GM12873 (cell line): ENCODE measurements at regions not wholly inside any gene's neighbourhood (a gene's known extent, or its start where the extent isn't known, plus 50 kb on each side); places are given as distances from the start of the nearest gene placed in this dataset.

Experiments
- CTCF ChIP-seq: IDR thresholded peaks from 2 replicates; pipeline ENCODE4 v1.5.1; 2012; ENCODE audit warnings: low read depth, mild to moderate bottlenecking, moderate library complexity, low read length, control low read depth; ENCODE audit not compliant: insufficient read depth; ENCODE audit errors: missing control alignments

- TF ChIP-seq CTCF = no peak
Measured at GRCh38 chr16:79897453-79898146, 297.1 kb upstream of the MAF start.

DNA sequence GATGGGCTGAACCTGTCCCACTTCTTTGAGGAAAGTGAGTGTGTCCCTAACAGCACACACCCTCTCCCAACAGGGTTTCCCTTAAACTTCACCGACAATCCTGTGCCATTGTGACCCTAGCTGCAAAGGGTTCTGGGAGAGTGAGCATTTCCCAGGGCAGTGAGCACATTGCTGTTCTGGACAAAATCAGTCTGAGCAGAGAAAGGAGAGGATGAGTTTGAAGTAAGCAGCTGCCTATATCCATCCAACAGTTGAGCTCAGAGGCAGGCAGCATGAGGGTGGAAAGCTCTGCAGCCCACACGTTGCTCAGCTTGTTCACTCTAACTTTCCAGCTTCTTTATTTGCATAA is 296.5 kb upstream of the MAF start:
- TF ChIP-seq CTCF = no peak

DNA sequence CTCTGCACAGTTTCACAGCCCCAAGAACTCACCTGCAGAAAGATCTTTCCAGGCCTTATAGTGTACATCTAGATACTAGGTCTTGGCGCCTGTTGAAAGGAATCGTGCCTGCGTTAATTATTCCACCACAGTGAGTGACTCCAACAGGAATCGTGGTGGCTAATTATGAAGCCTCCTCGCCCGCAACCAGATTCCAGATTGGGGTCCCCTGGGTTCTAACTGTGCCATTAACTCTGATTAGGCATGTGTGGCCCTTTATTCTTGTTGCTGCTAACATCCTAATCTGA is 295.3 kb upstream of the MAF start:
- TF ChIP-seq CTCF = no peak

GRCh38 chr16:79895053-79895916 is 294.7 kb upstream of the MAF start:
- TF ChIP-seq CTCF = no peak

- TF ChIP-seq CTCF = no peak
Measured at GRCh38 chr16:79893445-79893844, 292.9 kb upstream of the MAF start.

DNA sequence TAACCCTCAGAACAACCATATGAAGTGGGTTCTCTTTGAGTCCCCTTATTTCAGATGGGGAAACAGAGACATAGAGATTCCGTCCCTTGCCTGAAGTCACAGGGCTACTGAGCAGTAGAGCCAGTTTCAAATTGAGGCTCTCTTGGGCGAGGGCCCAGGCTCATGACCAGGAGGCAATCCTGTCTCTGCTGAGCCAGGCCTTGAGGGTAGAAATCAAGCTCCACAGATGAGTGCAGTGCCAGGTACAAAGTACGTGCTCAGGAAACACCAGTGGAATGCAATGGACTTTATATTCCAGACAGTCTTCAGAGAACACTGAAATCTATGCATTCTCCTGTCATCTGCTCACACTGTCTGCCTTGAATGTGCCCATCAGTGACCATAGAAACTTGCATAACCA is 291.7 kb upstream of the MAF start:
- TF ChIP-seq CTCF = no peak

GRCh38 chr16:79891458-79891857 is 290.9 kb upstream of the MAF start:
- no peak for TF ChIP-seq CTCF
